ENCODE measurements at regions not wholly inside any gene's neighbourhood (a gene's known extent, or its start where the extent isn't known, plus 50 kb on each side); places are given as distances from the start of the nearest gene placed in this dataset.

DNA sequence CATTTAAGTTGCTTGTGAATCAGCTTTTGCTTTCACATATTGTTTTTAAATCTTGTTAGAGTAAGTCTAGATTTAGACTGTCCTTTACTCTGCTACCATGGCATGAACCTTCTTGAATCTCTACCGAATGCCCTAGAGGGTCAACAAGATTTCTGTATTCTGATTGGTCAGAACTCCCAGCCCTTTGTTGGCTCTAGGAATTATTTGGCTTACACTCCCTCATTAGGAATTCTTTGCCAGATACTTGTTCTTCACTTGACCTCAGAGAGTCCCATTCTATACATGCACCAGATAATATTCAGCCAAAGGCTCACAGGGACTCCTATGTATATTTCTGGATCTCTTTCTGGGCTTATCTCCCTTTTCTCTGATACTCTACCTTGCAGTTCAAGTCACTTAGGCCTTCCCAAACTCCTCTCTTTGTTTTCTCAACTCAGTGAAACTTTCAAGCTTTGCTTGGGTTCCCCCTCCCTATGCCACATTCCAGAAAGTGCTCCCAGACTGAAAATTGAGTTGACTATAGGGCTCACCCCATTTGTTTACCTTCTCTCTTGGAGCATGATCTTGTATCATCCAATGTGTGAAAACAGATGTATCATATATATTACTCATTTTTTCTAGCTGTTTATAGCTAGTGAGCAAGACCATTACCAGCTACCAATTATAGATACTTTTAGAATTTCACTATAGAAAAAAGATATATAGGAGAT lies 405.0 kb downstream of the PLPP3 start:
- Mint-ChIP-seq H3K4me1 (ENCODE audit: unreplicated experiment) (no peaks in the 10 kb centered on the region), H3K27ac (ENCODE audit: unreplicated experiment) (no peak overlapping the region), H3K4me3 (ENCODE audit: unreplicated experiment) (no peak overlapping the region), H3K36me3 (ENCODE audit: low read depth, unreplicated experiment) (no peaks in the 10 kb centered on the region), H3K9me3 (ENCODE audit: unreplicated experiment) (no peaks in the 10 kb centered on the region), H3K27me3 (ENCODE audit: unreplicated experiment) (no peaks in the 10 kb centered on the region)
- TF ChIP-seq, protein P1, sequence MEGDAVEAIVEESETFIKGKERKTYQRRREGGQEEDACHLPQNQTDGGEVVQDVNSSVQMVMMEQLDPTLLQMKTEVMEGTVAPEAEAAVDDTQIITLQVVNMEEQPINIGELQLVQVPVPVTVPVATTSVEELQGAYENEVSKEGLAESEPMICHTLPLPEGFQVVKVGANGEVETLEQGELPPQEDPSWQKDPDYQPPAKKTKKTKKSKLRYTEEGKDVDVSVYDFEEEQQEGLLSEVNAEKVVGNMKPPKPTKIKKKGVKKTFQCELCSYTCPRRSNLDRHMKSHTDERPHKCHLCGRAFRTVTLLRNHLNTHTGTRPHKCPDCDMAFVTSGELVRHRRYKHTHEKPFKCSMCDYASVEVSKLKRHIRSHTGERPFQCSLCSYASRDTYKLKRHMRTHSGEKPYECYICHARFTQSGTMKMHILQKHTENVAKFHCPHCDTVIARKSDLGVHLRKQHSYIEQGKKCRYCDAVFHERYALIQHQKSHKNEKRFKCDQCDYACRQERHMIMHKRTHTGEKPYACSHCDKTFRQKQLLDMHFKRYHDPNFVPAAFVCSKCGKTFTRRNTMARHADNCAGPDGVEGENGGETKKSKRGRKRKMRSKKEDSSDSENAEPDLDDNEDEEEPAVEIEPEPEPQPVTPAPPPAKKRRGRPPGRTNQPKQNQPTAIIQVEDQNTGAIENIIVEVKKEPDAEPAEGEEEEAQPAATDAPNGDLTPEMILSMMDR (IDR thresholded peaks at IDR 0.05; ENCODE audit: unreplicated experiment) = no peak
- DNase-seq (ENCODE audit: low spot score) = no peak

- H3K9me3 Mint-ChIP-seq (ENCODE audit: unreplicated experiment) = no peaks in the 10 kb centered on the region
- no peak overlapping the region for H3K4me3 Mint-ChIP-seq (ENCODE audit: unreplicated experiment)
- H3K27ac Mint-ChIP-seq (ENCODE audit: unreplicated experiment) = no peak overlapping the region
- DNase-seq (ENCODE audit: low spot score) = no peak
- no peaks in the 10 kb centered on the region for H3K4me1 Mint-ChIP-seq (ENCODE audit: unreplicated experiment)
- no peaks in the 10 kb centered on the region for H3K27me3 Mint-ChIP-seq (ENCODE audit: unreplicated experiment)
- TF ChIP-seq, protein P1 (IDR thresholded peaks at IDR 0.05; ENCODE audit: unreplicated experiment) = no peak
- H3K36me3 Mint-ChIP-seq (ENCODE audit: low read depth, unreplicated experiment) = no peaks in the 10 kb centered on the region
These were observed 405.6 kb downstream of the PLPP3 start for GRCh38 chr1:56173736-56174135.

DNA sequence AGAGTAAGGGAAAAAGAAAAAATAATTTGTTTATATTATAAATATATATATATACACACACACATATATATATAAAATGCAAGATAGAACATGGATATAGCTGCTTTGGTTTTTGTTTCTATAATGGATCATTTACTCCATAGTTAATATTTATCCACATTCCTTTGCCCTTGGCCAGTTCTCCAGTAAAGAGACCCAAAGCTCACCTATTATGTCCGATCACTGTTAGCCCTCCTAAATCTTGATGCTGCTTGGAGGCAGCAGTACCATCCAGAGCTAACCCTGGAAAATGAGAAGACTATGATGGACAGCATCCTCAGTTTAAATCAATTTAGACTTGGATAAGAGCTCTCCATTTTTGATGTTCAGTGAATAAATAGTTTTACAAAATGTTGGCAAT lies 407.7 kb downstream of the PLPP3 start:
- Mint-ChIP-seq H3K4me3 (ENCODE audit: unreplicated experiment) (no peak overlapping the region), H3K36me3 (ENCODE audit: low read depth, unreplicated experiment) (no peaks in the 10 kb centered on the region), H3K27me3 (ENCODE audit: unreplicated experiment) (no peaks in the 10 kb centered on the region), H3K4me1 (ENCODE audit: unreplicated experiment) (no peaks in the 10 kb centered on the region), H3K9me3 (ENCODE audit: unreplicated experiment) (no peaks in the 10 kb centered on the region), H3K27ac (ENCODE audit: unreplicated experiment) (no peak overlapping the region)
- TF ChIP-seq, protein P1 (IDR thresholded peaks at IDR 0.05; ENCODE audit: unreplicated experiment) = no peak
- DNase-seq (ENCODE audit: low spot score) = no peak

DNA sequence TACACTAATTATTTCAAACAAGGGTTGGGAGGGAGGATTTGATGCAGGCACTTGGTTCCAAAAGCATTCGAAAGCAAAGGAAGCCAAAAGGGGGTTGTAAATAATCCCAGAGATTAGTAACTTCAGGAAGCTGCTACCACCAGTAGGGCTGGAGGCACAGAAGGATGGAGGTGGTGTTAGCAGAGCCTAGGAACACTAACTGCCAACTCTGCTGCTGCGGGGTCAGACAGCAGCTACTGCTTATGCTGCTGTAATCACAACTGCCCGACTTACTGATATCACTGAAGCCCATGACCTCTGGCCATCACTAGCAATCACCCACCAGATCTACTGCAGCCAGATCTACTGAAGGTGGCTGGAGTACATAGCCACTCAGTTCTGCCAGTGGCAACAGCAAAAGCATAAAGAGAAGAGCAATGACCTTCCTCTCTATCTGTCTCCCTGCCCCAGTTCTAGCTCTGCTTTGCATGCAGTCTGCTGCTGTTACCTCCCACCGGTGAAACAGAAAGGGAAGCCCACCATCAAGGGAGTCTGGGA lies 408.5 kb downstream of the PLPP3 start:
- DNase-seq (ENCODE audit: low spot score) = no peak
- Mint-ChIP-seq H3K36me3 (ENCODE audit: low read depth, unreplicated experiment) (no peaks in the 10 kb centered on the region), H3K4me1 (ENCODE audit: unreplicated experiment) (peaks cover 4% of the 10 kb centered on the region), H3K9me3 (ENCODE audit: unreplicated experiment) (no peaks in the 10 kb centered on the region), H3K27ac (ENCODE audit: unreplicated experiment) (no peak overlapping the region), H3K27me3 (ENCODE audit: unreplicated experiment) (no peaks in the 10 kb centered on the region), H3K4me3 (ENCODE audit: unreplicated experiment) (no peak overlapping the region)
- TF ChIP-seq, protein P1 (IDR thresholded peaks at IDR 0.05; ENCODE audit: unreplicated experiment) = no peak

DNA sequence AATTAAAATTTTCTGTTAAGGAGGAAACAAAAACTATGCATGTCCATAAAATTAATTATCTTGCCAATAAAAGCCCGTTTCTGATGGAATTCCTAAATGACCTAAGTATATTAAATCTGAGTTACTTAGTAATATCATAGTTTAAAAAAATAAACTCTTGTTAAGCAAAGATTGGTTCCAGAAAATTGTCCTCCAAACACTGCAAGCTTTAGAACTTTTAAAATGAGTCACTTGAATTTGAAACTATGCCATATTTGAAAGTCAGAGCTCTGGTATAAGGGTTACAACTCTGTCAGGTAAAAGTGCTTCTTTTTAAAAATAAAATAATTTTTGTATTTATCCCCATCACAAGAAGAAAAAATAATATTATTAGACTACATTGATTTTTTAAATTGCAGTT lies 409.5 kb downstream of the PLPP3 start:
- Mint-ChIP-seq H3K4me3 (ENCODE audit: unreplicated experiment) (no peak overlapping the region), H3K4me1 (ENCODE audit: unreplicated experiment) (peaks cover 4% of the 10 kb centered on the region), H3K36me3 (ENCODE audit: low read depth, unreplicated experiment) (no peaks in the 10 kb centered on the region), H3K27ac (ENCODE audit: unreplicated experiment) (no peak overlapping the region), H3K27me3 (ENCODE audit: unreplicated experiment) (no peaks in the 10 kb centered on the region), H3K9me3 (ENCODE audit: unreplicated experiment) (no peaks in the 10 kb centered on the region)
- TF ChIP-seq, protein P1 (IDR thresholded peaks at IDR 0.05; ENCODE audit: unreplicated experiment) = no peak
- no peak for DNase-seq (ENCODE audit: low spot score)

Data from endothelial cell (in vitro differentiated cells).